ENCODE measurements at regions not wholly inside any gene's neighbourhood (a gene's known extent, or its start where the extent isn't known, plus 50 kb on each side); places are given as distances from the start of the nearest gene placed in this dataset.
A peak's percentile ranks its signal among the peaks of the same experiment; 100 is the strongest.

DNA sequence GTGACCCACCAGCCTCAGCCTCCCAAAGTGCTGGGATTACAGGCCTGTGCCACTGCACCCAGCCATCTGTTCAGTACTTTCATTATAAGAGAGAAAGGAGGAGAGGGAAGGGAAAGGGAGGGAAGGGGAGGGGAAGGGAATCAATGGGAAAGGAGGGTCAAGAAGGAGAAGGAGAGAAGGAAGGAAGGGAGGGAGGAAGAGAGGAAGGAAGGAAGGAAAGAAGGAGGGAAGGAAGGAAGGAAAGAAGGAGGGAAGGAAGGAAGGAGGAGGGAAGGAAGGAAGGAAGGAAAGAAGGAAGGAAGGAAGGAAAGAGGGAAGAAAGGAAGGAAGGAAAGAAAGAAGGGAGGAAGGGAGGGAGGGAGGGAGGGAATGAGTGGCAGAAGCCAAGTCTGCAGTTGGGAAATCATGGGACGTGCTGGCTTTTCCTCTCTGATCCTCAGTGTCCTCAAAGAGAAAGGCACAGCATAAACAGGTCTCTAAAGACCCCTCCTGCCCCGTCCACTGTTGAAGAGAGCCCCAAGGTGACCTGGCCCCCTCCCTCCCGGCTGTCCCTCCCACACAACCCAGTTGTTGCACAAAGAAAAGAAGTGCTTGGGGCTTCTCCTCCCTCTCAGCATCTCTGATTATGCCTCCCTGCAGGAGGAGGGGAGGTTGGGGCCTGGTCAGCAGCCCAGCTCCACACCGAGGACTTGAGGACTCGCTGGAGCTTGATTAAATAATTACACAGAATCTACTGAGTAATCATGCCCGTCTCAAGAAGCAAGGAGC is 69.1 kb upstream of the TOP1 start:
- no peak for DNase-seq (ENCODE audit: low spot score)

DNA sequence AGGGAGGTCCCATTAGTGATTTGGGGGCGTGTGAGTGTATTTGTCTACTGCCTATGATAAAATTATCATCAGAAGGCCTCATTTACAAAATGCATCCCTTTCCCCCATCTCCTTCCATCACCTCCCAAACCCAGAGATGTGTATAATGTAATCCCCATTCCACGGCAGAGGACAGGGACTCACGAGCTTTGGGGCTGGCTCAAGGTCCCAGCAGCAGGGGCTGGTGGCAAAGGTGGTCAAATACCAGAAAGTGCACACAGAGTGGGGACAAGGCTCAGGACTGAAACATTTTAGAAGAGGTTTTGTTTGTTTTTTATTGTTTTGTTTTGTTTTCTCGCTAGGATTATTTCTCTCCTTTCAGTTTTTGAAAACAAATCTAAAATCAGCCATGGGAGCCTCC is 68.5 kb upstream of the TOP1 start:
- no peak for DNase-seq (ENCODE audit: low spot score)

DNA sequence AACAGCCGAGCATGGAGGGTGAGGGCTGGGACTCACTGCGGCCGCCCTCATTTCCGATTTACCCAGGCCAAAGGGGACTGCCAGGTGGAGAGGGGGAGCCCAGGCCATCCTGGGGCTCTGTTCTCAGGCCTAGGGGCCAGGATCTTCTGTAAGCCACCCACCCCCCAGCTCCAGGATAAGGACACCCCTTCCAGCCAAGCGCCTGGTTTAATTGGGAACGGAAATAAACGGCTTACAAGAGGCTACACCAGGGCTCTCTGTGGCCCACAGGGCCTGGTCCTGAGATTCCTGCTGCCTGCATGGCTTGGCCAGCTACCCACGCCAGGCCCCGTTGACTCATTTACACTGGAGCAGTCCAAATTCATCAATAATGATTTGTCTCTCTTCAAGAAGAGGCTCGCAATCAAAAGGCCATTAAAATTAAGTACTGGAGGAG is 68.1 kb upstream of the TOP1 start:
- DNase-seq (ENCODE audit: low spot score), result no peak

GRCh38 chr20:40961176-40961575 is 67.4 kb upstream of the TOP1 start:
- DNase-seq (ENCODE audit: low spot score), result no peak

GRCh38 chr20:40961686-40962640 is 66.7 kb upstream of the TOP1 start:
- DNase-seq (ENCODE audit: low spot score), result peak; percentile 69

DNA sequence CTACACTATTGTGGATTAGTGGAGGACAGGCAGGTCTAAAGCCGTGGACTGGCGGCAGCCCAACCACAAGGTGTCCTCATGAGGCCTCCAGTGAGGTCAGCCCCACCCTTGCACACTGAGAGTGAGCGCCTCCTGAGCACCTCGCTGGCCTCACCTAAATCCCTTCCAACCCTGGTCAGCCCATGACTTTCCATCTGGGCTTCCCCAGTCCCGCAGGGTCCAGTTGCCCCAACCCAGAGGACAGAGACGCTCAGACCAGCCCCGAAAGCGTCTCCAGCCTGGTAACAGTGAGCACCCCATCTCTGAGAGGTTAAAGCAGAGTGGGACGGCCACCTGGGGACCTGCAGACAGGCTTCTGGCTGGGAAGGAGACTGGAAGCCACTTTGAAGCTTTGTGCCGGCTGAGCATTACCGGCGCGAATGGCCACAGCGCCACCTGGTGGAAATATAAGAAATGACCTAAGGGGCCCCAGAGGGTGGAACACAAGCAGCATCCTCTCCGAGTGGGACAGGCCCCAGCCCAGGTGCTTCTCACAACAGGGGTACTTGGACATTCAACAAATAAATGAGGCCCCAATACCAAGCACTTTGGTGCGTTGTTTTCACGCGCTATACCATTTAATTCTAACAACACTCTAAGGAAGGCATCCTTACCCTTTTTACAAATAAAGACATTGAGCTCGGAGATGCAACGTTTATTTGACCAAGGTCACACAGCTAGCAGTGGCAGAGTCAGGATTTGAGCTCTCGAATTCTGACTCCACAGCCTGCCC is 65.7 kb upstream of the TOP1 start:
- DNase-seq (ENCODE audit: low spot score), result peak; percentile 87

- DNase-seq (ENCODE audit: low spot score), result no peak
Observed at GRCh38 chr20:40963505-40963845, 65.1 kb upstream of the TOP1 start.

GRCh38 chr20:40965671-40966070 is 63.0 kb upstream of the TOP1 start:
- no peak for DNase-seq (ENCODE audit: low spot score)

DNA sequence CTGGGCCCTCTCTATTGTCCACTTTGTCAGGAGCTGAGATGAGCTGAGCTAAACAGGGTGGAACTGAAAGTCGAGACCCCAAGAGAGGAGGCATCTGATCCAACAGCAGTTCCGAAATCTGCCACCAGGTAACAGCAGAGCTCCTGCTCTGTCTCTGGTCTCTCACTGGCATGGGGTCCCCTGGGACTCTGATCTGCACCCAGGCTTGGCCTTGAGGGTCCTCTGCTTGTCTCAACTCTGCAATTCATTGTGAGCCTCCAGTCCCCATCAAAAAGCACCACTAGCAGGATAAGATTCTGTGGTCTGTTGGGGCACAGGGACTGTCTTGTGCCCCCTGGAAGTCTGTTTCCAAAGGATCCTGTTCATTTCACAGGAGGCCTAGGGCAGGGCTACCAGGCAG is 62.5 kb upstream of the TOP1 start:
- DNase-seq (ENCODE audit: low spot score), result no peak

- DNase-seq (ENCODE audit: low spot score), result no peak
Observed at GRCh38 chr20:40966516-40967185, 62.0 kb upstream of the TOP1 start.

DNA sequence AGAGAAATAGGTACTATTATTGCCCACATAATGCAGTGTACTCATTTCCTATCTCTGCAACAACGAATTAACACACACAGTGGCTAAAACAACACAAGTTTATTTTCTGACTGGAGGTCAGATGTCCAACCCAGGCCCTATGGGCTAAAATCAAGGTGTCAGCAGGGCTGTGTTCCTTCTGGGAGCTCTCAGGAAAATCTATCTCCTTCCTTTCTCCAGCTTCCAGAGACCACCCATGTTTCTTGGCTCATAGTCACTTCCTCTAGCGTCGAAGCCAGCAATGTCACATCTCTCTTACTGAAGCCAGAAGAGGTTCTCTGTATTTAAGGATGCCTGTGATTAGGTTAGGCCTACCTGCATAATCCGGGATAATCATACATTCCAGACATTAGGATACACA is 60.9 kb upstream of the TOP1 start:
- no peak for DNase-seq (ENCODE audit: low spot score)

DNA sequence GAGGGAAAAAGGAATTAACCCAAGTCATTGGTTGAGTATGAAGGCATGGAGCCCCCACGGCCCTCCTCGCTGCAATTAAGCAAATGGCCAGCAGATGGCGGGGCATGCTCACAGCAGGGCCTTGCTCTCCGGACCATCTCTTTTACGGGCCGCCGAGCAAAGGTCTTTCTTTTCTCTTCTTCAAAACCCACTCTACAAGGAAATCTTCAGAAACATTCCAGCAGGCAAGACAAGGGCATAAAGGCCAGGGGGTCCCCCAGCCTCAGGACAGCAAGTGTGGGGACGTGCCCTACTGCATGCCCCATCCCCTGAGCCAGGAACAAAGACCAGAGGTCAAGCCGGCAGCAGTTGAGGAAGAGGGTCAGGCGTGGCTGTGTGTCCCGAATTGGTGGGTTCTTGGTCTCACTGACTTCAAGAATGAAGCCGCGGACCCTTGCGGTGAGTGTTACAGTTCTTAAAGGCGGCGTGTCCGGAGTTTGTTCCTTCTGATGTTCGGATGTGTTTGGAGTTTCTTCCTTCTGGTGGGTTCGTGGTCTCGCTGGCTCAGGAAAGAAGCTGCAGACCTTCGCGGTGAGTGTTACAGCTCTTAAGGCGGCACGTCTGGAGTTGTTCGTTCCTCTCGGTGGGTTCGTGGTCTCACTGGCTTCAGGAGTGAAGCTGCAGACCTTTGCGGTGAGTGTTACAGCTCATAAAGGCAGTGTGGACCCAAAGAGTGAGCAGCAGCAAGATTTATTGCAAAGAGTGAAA is 59.6 kb upstream of the TOP1 start:
- peak; percentile 68 for DNase-seq (ENCODE audit: low spot score)

DNA sequence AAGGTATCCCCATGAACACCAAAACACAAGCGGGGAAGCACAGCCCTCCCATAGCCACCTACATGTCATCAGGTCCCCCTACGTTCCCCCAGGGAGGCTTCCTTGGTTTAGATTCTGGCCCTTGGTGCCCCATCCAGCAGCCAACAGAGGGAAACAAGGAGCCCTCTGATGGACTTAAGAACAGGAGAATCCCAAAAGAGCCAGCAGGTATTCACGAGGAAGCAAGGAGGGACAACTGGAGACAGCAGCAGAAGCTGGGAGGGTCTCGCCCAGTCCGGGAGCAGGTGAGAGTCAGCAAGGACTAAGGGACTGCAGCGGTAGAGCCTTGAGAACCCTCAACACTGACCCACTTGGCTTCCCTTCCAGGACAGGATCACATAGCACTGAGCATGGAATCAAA is 58.4 kb upstream of the TOP1 start:
- no peak for DNase-seq (ENCODE audit: low spot score)

DNA sequence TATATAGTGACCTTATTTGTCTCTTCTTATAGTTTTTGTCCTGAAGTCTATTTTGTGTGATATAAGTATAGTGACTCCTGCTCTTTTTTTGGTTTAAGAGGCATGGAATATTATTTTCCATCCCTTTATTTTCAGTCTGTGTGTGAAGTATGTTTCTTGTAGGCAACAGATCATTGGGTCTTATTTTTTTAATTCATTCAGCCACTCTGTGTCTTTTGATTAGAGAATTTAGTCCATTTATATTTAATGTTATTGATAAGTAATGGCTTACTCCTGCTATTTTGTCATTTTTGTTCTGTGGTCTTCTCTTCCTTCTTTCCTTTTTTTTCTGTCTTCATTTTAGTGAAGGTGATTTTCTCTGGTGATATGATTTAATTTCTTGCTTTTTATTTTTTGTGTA is 51.4 kb upstream of the TOP1 start:
- DNase-seq (ENCODE audit: low spot score), result no peak

DNA sequence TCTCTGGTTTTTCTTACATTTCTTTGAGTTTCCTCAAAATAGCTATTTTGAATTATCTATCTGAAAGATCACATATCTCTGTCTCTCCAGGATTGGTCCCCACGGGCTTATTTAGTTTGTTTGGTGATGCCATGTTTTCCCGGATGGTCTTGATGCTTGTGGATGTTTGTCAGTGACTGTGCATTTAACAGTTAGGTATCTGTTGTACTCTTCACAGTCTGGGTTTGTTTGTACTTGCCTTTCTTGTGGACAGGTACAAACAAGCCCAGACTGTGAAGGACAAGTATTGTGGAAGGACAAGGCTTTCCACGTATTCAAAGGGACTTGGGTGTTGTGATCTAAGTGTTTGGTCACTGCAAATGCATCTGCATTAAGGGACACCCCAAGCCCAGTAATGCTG is 49.9 kb upstream of the TOP1 start:
- no peak for DNase-seq (ENCODE audit: low spot score)
